Neural progenitor cell (in vitro differentiated cells): ENCODE measurements at regions not wholly inside any gene's neighbourhood (a gene's known extent, or its start where the extent isn't known, plus 50 kb on each side); places are given as distances from the start of the nearest gene placed in this dataset.

Experiments used
- DNase-seq: peaks from one replicate; pipeline ENCODE4 v3.0.0-alpha.2; 2016; ENCODE audit warnings: low spot score
- H2AFZ ChIP-seq: fragments of 200-600 bp; sonication (generic); replicated peaks from 2 replicates; pipeline ENCODE4 v1.6.1; 2016; ENCODE audit warnings: antibody characterized with exemption
- H3F3A ChIP-seq: fragments of 200-600 bp; sonication (generic); 2 replicates; pipeline ENCODE4 v1.6.1; 2016; ENCODE audit warnings: antibody characterized with exemption, low read depth
- H3K27ac ChIP-seq: fragments of 200-600 bp; sonication (generic); 2 replicates; pipeline ENCODE4 v1.5.1; 2016; ENCODE audit warnings: mild to moderate bottlenecking
- H3K27me3 ChIP-seq: fragments of 200-600 bp; sonication (generic); 2 replicates; pipeline ENCODE4 v1.6.1; 2016; ENCODE audit warnings: mild to moderate bottlenecking, moderate library complexity
- H3K36me3 ChIP-seq: fragments of 200-600 bp; sonication (generic); 2 replicates; pipeline ENCODE4 v1.5.1; 2016
- H3K4me1 ChIP-seq: fragments of 200-600 bp; sonication (generic); 2 replicates; pipeline ENCODE4 v1.6.1; 2016; ENCODE audit warnings: mixed run types
- H3K4me2 ChIP-seq: fragments of 200-600 bp; sonication (generic); 2 replicates; pipeline ENCODE4 v1.6.1; 2016
- H3K4me3 ChIP-seq: fragments of 200-600 bp; sonication (generic); 2 replicates; pipeline ENCODE4 v1.5.1; 2016
- H3K79me2 ChIP-seq: fragments of 200-600 bp; sonication (generic); 2 replicates; pipeline ENCODE4 v1.6.1; 2016; ENCODE audit warnings: low read depth
- H3K9ac ChIP-seq: fragments of 200-600 bp; sonication (generic); 2 replicates; pipeline ENCODE4 v1.6.1; 2016
- H3K9me3 ChIP-seq: fragments of 200-600 bp; sonication (generic); 2 replicates; pipeline ENCODE4 v1.5.1; 2016; ENCODE audit warnings: low read depth
- H4K20me1 ChIP-seq: fragments of 200-600 bp; sonication (generic); 2 replicates; pipeline ENCODE4 v1.6.1; 2016; ENCODE audit warnings: low read depth
- H3K27ac Mint-ChIP-seq: 3 replicates; pipeline ENCODE4 v1.8.0; 2021; ENCODE audit warnings: mixed read lengths
- H3K27me3 Mint-ChIP-seq: 2 replicates; pipeline ENCODE4 v1.8.0; 2022; ENCODE audit warnings: low read depth, mild to moderate bottlenecking, inconsistent platforms, moderate library complexity, mixed read lengths; ENCODE audit not compliant: insufficient read depth
- H3K36me3 Mint-ChIP-seq: 3 replicates; pipeline ENCODE4 v1.8.0; 2021; ENCODE audit warnings: mixed read lengths
- H3K4me1 Mint-ChIP-seq: 3 replicates; pipeline ENCODE4 v1.8.0; 2021; ENCODE audit warnings: mixed read lengths
- H3K4me3 Mint-ChIP-seq: 3 replicates; pipeline ENCODE4 v1.8.0; 2021; ENCODE audit warnings: mild to moderate bottlenecking, moderate library complexity, mixed read lengths
- H3K9me3 Mint-ChIP-seq: 3 replicates; pipeline ENCODE4 v1.8.0; 2020; ENCODE audit warnings: mixed read lengths
- CTCF ChIP-seq: fragments of 200-600 bp; sonication (generic); IDR thresholded peaks from 2 replicates; pipeline ENCODE4 v1.5.1; 2017; ENCODE audit warnings: antibody characterized with exemption, mild to moderate bottlenecking
- EZH2 ChIP-seq: fragments of 200-600 bp; sonication (generic); IDR thresholded peaks from 2 replicates; pipeline ENCODE4 v1.6.1; 2017; ENCODE audit warnings: antibody characterized with exemption, mild to moderate bottlenecking, moderate library complexity
- EZH2phosphoT487 ChIP-seq: fragments of 200-600 bp; sonication (generic); IDR thresholded peaks from 2 replicates; pipeline ENCODE4 v1.6.1; 2017; ENCODE audit warnings: antibody characterized with exemption

DNA sequence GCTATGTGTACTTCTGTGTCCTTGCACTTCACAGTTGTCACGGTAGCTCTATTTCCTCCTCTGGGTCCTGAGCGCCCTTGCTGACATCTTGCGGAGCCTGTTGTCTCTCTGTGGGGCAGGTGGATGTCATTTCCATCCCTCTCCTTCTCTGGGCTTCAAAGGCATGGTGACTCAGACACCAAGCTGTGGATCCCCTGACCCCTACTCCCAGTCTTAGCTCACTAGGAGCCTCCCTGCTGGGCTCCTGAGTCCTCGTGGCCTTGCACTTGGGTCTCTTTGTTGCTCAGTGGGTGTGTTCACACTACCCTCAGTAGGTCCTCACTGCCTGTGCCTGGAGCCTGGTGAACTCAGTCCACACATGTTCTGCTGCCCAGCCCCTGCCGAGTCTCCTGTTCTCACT, 100.3 kb upstream of the PAX2 start:
- DNase-seq, result no peak
- Histone ChIP-seq H3K4me1 (peaks cover 17% of the 10 kb centered on the region), H3F3A (peaks cover 7% of the 10 kb centered on the region), H3K79me2 (no peaks in the 10 kb centered on the region), H3K36me3 (no peaks in the 10 kb centered on the region), H4K20me1 (peaks cover 5% of the 10 kb centered on the region), H3K9ac (no peak overlapping the region), H3K9me3 (no peaks in the 10 kb centered on the region), H3K27me3 (peaks cover 100% of the 10 kb centered on the region), H3K4me2 (no peak overlapping the region), H2AFZ (no peak overlapping the region), H3K4me3 (no peak overlapping the region), H3K27ac (no peak overlapping the region)
- Mint-ChIP-seq H3K4me1 (peaks cover 25% of the 10 kb centered on the region), H3K4me3 (no peak overlapping the region), H3K27ac (peak overlapping the region; percentile 28), H3K36me3 (no peaks in the 10 kb centered on the region), H3K9me3 (no peaks in the 10 kb centered on the region), H3K27me3 (peaks cover 34% of the 10 kb centered on the region)
- no peak for TF ChIP-seq EZH2phosphoT487
- TF ChIP-seq EZH2, result no peak
- no peak for TF ChIP-seq CTCF

DNA sequence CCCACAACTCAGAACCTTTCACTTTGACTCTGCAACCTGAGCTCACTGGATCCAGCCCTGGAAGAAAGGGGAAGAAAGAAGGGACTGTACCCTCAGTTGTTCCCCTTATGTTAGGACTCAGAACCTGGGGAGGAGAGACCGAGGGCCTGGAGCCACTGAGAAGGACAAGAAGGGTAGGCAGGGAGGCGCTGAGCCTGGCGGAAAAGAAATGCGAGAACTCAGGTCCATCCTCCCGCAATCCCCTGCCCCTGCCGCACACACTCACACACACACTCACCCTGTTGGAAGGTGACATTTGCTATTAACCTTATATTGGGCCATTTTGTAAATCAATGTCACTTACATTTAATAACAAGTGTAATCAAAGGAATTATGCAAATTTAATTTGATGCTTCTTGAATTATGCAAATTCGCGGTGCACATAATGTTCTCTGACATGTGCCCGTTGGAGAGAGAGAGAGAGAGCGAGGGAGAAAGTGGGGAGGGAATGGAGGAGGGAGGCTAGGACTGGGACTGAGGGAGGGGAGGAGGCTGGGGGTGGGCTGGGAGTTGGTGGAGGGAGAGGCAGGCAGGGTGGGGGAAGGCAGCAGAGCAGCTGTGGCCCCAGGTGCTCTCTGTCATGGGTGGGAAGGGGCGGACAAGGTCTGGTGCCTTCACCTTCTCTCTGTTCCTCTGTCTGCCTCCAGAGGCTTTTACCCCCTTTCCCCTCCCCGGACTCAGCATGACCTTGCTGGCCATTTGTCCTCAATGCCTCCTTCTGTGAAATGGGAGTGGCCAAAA, 99.6 kb upstream of the PAX2 start:
- Histone ChIP-seq H3K9me3 (no peaks in the 10 kb centered on the region), H3K79me2 (no peaks in the 10 kb centered on the region), H2AFZ (no peak overlapping the region), H4K20me1 (peaks cover 5% of the 10 kb centered on the region), H3K36me3 (no peaks in the 10 kb centered on the region), H3K9ac (no peak overlapping the region), H3K27ac (no peak overlapping the region), H3K4me2 (no peak overlapping the region), H3K4me1 (peaks cover 17% of the 10 kb centered on the region), H3K4me3 (no peak overlapping the region), H3F3A (peaks cover 7% of the 10 kb centered on the region), H3K27me3 (peaks cover 99% of the 10 kb centered on the region)
- TF ChIP-seq CTCF (no peak), EZH2 (peak; percentile 55), EZH2phosphoT487 (no peak)
- Mint-ChIP-seq H3K27ac (no peak overlapping the region), H3K4me3 (no peak overlapping the region), H3K4me1 (peaks cover 25% of the 10 kb centered on the region), H3K27me3 (peaks cover 36% of the 10 kb centered on the region), H3K9me3 (no peaks in the 10 kb centered on the region), H3K36me3 (no peaks in the 10 kb centered on the region)
- no peak for DNase-seq

DNA sequence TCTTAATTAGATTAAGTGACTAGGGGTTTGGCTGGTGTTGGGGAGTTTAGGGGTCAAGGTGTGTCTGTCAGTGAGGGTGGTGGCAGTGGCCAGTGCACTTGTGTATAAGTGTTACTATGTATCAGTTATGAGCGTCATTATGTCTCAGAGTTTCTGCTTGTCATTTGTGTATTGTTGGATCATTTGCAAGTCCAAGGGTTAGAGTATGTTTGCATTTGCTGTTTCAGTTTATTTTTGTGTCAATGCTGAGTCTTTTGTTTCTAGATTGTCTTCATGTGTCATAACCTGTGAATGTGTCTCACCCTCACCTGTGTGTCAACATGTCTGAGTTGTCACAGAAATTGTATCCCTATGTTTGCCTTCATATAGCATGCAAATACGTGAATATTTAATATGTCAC, 97.5 kb upstream of the PAX2 start:
- no peak overlapping the region for H3K27ac Mint-ChIP-seq
- Histone ChIP-seq H3K9me3 (no peaks in the 10 kb centered on the region), H2AFZ (no peak overlapping the region), H3F3A (peaks cover 7% of the 10 kb centered on the region), H3K27ac (no peak overlapping the region), H3K4me3 (no peak overlapping the region), H3K4me2 (no peak overlapping the region), H3K4me1 (peaks cover 12% of the 10 kb centered on the region), H3K36me3 (no peaks in the 10 kb centered on the region), H3K9ac (no peak overlapping the region), H4K20me1 (peaks cover 1% of the 10 kb centered on the region), H3K79me2 (no peaks in the 10 kb centered on the region), H3K27me3 (peaks cover 89% of the 10 kb centered on the region)
- no peak for TF ChIP-seq CTCF
- no peak for TF ChIP-seq EZH2
- no peak for TF ChIP-seq EZH2phosphoT487
- peaks cover 35% of the 10 kb centered on the region for H3K27me3 Mint-ChIP-seq
- peaks cover 24% of the 10 kb centered on the region for H3K4me1 Mint-ChIP-seq
- no peak overlapping the region for H3K4me3 Mint-ChIP-seq
- H3K9me3 Mint-ChIP-seq, result peaks cover 8% of the 10 kb centered on the region
- no peak for DNase-seq
- peaks cover 2% of the 10 kb centered on the region for H3K36me3 Mint-ChIP-seq
